ENCODE measurements at regions not wholly inside any gene's neighbourhood (a gene's known extent, or its start where the extent isn't known, plus 50 kb on each side); places are given as distances from the start of the nearest gene placed in this dataset.

GRCh38 chrX:69286565-69286906 is 121.3 kb upstream of the PJA1 start:
- Histone ChIP-seq H3K36me3 (ENCODE audit: control insufficient read depth, insufficient read depth, low read length, severe bottlenecking) (no peaks in the 10 kb centered on the region), H3K9ac (ENCODE audit: low read length) (peak overlapping the region; percentile 53)

GRCh38 chrX:69285881-69286564 is 120.8 kb upstream of the PJA1 start:
- H3K4me3 ChIP-seq (ENCODE audit: low read length): peak overlapping the region; percentile 67

More at GRCh38 chrX:69286565-69286906, 121.3 kb upstream of the PJA1 start:
- Histone ChIP-seq H3K27me3 (replicated peaks; ENCODE audit: control insufficient read depth, insufficient read depth, low read length) (peaks cover 44% of the 10 kb centered on the region), H3K4me1 (ENCODE audit: control insufficient read depth, insufficient read depth, low read length) (peaks cover 26% of the 10 kb centered on the region), H3K4me3 (ENCODE audit: low read length) (no peak overlapping the region), H3K9me3 (ENCODE audit: control insufficient read depth, low read length) (no peaks in the 10 kb centered on the region)
- DNase-seq (ENCODE audit: low read depth): no peak

GRCh38 chrX:69285401-69285877 is 120.2 kb upstream of the PJA1 start:
- Histone ChIP-seq H3K9ac (ENCODE audit: low read length) (peak overlapping the region; percentile 75), H3K27me3 (replicated peaks; ENCODE audit: control insufficient read depth, insufficient read depth, low read length) (peaks cover 44% of the 10 kb centered on the region), H3K36me3 (ENCODE audit: control insufficient read depth, insufficient read depth, low read length, severe bottlenecking) (no peaks in the 10 kb centered on the region), H3K9me3 (ENCODE audit: control insufficient read depth, low read length) (no peaks in the 10 kb centered on the region), H3K4me3 (ENCODE audit: low read length) (peak overlapping the region; percentile 67), H3K4me1 (ENCODE audit: control insufficient read depth, insufficient read depth, low read length) (peaks cover 21% of the 10 kb centered on the region)
- DNase-seq (ENCODE audit: low read depth): no peak

More at GRCh38 chrX:69285881-69286564, 120.8 kb upstream of the PJA1 start:
- Histone ChIP-seq H3K4me1 (ENCODE audit: control insufficient read depth, insufficient read depth, low read length) (peaks cover 23% of the 10 kb centered on the region), H3K9me3 (ENCODE audit: control insufficient read depth, low read length) (no peaks in the 10 kb centered on the region), H3K9ac (ENCODE audit: low read length) (peak overlapping the region; percentile 75), H3K36me3 (ENCODE audit: control insufficient read depth, insufficient read depth, low read length, severe bottlenecking) (no peaks in the 10 kb centered on the region), H3K27me3 (replicated peaks; ENCODE audit: control insufficient read depth, insufficient read depth, low read length) (peaks cover 44% of the 10 kb centered on the region)
- peak; percentile 59 for DNase-seq (ENCODE audit: low read depth)

GRCh38 chrX:69284491-69284890 is 119.2 kb upstream of the PJA1 start:
- no peak overlapping the region for H3K9ac ChIP-seq (ENCODE audit: low read length)
- peaks cover 19% of the 10 kb centered on the region for H3K4me1 ChIP-seq (ENCODE audit: control insufficient read depth, insufficient read depth, low read length)
- H3K4me3 ChIP-seq (ENCODE audit: low read length): no peak overlapping the region
- H3K36me3 ChIP-seq (ENCODE audit: control insufficient read depth, insufficient read depth, low read length, severe bottlenecking): no peaks in the 10 kb centered on the region
- no peak for DNase-seq (ENCODE audit: low read depth)
- H3K27me3 ChIP-seq (replicated peaks; ENCODE audit: control insufficient read depth, insufficient read depth, low read length): peaks cover 41% of the 10 kb centered on the region
- H3K9me3 ChIP-seq (ENCODE audit: control insufficient read depth, low read length): no peaks in the 10 kb centered on the region

GRCh38 chrX:69282893-69283690 is 117.8 kb upstream of the PJA1 start:
- H3K9ac ChIP-seq (ENCODE audit: low read length): no peak overlapping the region
- no peaks in the 10 kb centered on the region for H3K9me3 ChIP-seq (ENCODE audit: control insufficient read depth, low read length)
- no peaks in the 10 kb centered on the region for H3K36me3 ChIP-seq (ENCODE audit: control insufficient read depth, insufficient read depth, low read length, severe bottlenecking)
- peaks cover 19% of the 10 kb centered on the region for H3K4me1 ChIP-seq (ENCODE audit: control insufficient read depth, insufficient read depth, low read length)
- H3K27me3 ChIP-seq (replicated peaks; ENCODE audit: control insufficient read depth, insufficient read depth, low read length): peaks cover 46% of the 10 kb centered on the region
- no peak for DNase-seq (ENCODE audit: low read depth)
- H3K4me3 ChIP-seq (ENCODE audit: low read length): no peak overlapping the region

GRCh38 chrX:69280933-69281332 is 115.7 kb upstream of the PJA1 start:
- Histone ChIP-seq H3K27me3 (replicated peaks; ENCODE audit: control insufficient read depth, insufficient read depth, low read length) (peaks cover 48% of the 10 kb centered on the region), H3K4me1 (ENCODE audit: control insufficient read depth, insufficient read depth, low read length) (peaks cover 11% of the 10 kb centered on the region), H3K9ac (ENCODE audit: low read length) (no peak overlapping the region), H3K36me3 (ENCODE audit: control insufficient read depth, insufficient read depth, low read length, severe bottlenecking) (no peaks in the 10 kb centered on the region), H3K9me3 (ENCODE audit: control insufficient read depth, low read length) (no peaks in the 10 kb centered on the region), H3K4me3 (ENCODE audit: low read length) (no peak overlapping the region)
- no peak for DNase-seq (ENCODE audit: low read depth)

- Histone ChIP-seq H3K4me1 (ENCODE audit: control insufficient read depth, insufficient read depth, low read length) (no peaks in the 10 kb centered on the region), H3K9ac (ENCODE audit: low read length) (no peak overlapping the region), H3K36me3 (ENCODE audit: control insufficient read depth, insufficient read depth, low read length, severe bottlenecking) (no peaks in the 10 kb centered on the region), H3K27me3 (replicated peaks; ENCODE audit: control insufficient read depth, insufficient read depth, low read length) (peaks cover 65% of the 10 kb centered on the region), H3K9me3 (ENCODE audit: control insufficient read depth, low read length) (peaks cover 9% of the 10 kb centered on the region), H3K4me3 (ENCODE audit: low read length) (no peak overlapping the region)
- DNase-seq (ENCODE audit: low read depth): no peak
Measured at GRCh38 chrX:69279234-69279633, 114.0 kb upstream of the PJA1 start.

GRCh38 chrX:69278031-69278687 is 112.9 kb upstream of the PJA1 start:
- H3K36me3 ChIP-seq (ENCODE audit: control insufficient read depth, insufficient read depth, low read length, severe bottlenecking): no peaks in the 10 kb centered on the region
- no peaks in the 10 kb centered on the region for H3K4me1 ChIP-seq (ENCODE audit: control insufficient read depth, insufficient read depth, low read length)
- H3K27me3 ChIP-seq (replicated peaks; ENCODE audit: control insufficient read depth, insufficient read depth, low read length): peaks cover 71% of the 10 kb centered on the region
- no peak overlapping the region for H3K9ac ChIP-seq (ENCODE audit: low read length)
- no peak overlapping the region for H3K4me3 ChIP-seq (ENCODE audit: low read length)
- no peak for DNase-seq (ENCODE audit: low read depth)
- H3K9me3 ChIP-seq (ENCODE audit: control insufficient read depth, low read length): peaks cover 9% of the 10 kb centered on the region

GRCh38 chrX:69277369-69277990 is 112.2 kb upstream of the PJA1 start:
- no peak overlapping the region for H3K4me3 ChIP-seq (ENCODE audit: low read length)
- peaks cover 9% of the 10 kb centered on the region for H3K9me3 ChIP-seq (ENCODE audit: control insufficient read depth, low read length)
- DNase-seq (ENCODE audit: low read depth): no peak
- H3K4me1 ChIP-seq (ENCODE audit: control insufficient read depth, insufficient read depth, low read length): no peaks in the 10 kb centered on the region
- H3K27me3 ChIP-seq (replicated peaks; ENCODE audit: control insufficient read depth, insufficient read depth, low read length): peaks cover 78% of the 10 kb centered on the region
- no peaks in the 10 kb centered on the region for H3K36me3 ChIP-seq (ENCODE audit: control insufficient read depth, insufficient read depth, low read length, severe bottlenecking)
- H3K9ac ChIP-seq (ENCODE audit: low read length): no peak overlapping the region

- Histone ChIP-seq H3K4me1 (ENCODE audit: control insufficient read depth, insufficient read depth, low read length) (no peaks in the 10 kb centered on the region), H3K27me3 (replicated peaks; ENCODE audit: control insufficient read depth, insufficient read depth, low read length) (peaks cover 50% of the 10 kb centered on the region), H3K4me3 (ENCODE audit: low read length) (no peak overlapping the region), H3K9ac (ENCODE audit: low read length) (no peak overlapping the region), H3K9me3 (ENCODE audit: control insufficient read depth, low read length) (peaks cover 6% of the 10 kb centered on the region), H3K36me3 (ENCODE audit: control insufficient read depth, insufficient read depth, low read length, severe bottlenecking) (no peaks in the 10 kb centered on the region)
- DNase-seq (ENCODE audit: low read depth): no peak
Measured at GRCh38 chrX:69268611-69269010, 103.4 kb upstream of the PJA1 start.

GRCh38 chrX:69264158-69264581 is 98.9 kb upstream of the PJA1 start:
- Histone ChIP-seq H3K4me3 (ENCODE audit: low read length) (no peak overlapping the region), H3K9me3 (ENCODE audit: control insufficient read depth, low read length) (peaks cover 2% of the 10 kb centered on the region), H3K9ac (ENCODE audit: low read length) (no peak overlapping the region), H3K4me1 (ENCODE audit: control insufficient read depth, insufficient read depth, low read length) (peaks cover 6% of the 10 kb centered on the region), H3K27me3 (replicated peaks; ENCODE audit: control insufficient read depth, insufficient read depth, low read length) (peaks cover 48% of the 10 kb centered on the region), H3K36me3 (ENCODE audit: control insufficient read depth, insufficient read depth, low read length, severe bottlenecking) (no peaks in the 10 kb centered on the region)
- no peak for DNase-seq (ENCODE audit: low read depth)

Data from adipocyte (in vitro differentiated cells).